H1 (cell line): ENCODE measurements at regions not wholly inside any gene's neighbourhood (a gene's known extent, or its start where the extent isn't known, plus 50 kb on each side); places are given as distances from the start of the nearest gene placed in this dataset.

Experiments used
- CTCF ChIA-PET: fragments of 300-600 bp; sonication (Branson Sonifier 250); formaldehyde crosslinking; loops from one replicate; lab custom pipeline; 2021; ENCODE audit not compliant: partially characterized antibody; lab: Charles Lee
- POLR2A ChIA-PET: fragments of 300-600 bp; sonication (Branson Sonifier 250); formaldehyde crosslinking; loops from one replicate; lab custom pipeline; 2021; ENCODE audit warnings: inconsistent platforms; ENCODE audit not compliant: partially characterized antibody; lab: Charles Lee
- DNase-seq, 2 experiments: peaks; one replicate each; pipeline versions ENCODE4 v3.0.0 to v3.0.0-alpha.2; 2010 to 2022; ENCODE audit warnings: low spot score in 2 of 2, low read depth in 1 of 2, mixed read lengths in 1 of 2
- FAIRE-seq: peaks from 2 replicates; lab custom pipeline; 2011; peaks lifted over from hg19 to GRCh38; lab: Jason Lieb, UNC
- H2AFZ ChIP-seq: 2 replicates; pipeline ENCODE4 v1.8.1; 2012; ENCODE audit warnings: low read length, inconsistent platforms
- H2AK5ac ChIP-seq: 2 replicates; pipeline ENCODE4 v1.6.1; 2013; ENCODE audit warnings: low read depth, low read length
- H2BK120ac ChIP-seq: replicated peaks from 2 replicates; pipeline ENCODE3; 2013; ENCODE audit warnings: low read depth, low read length, inconsistent platforms
- H2BK12ac ChIP-seq: 2 replicates; pipeline ENCODE4 v1.6.1; 2013; ENCODE audit warnings: low read depth, low read length
- H2BK15ac ChIP-seq: 2 replicates; pipeline ENCODE4 v1.6.1; 2013; ENCODE audit warnings: low read length
- H2BK20ac ChIP-seq: 2 replicates; pipeline ENCODE4 v1.6.1; 2013; ENCODE audit warnings: low read length
- H2BK5ac ChIP-seq: 2 replicates; pipeline ENCODE4 v1.6.1; 2013; ENCODE audit warnings: low read depth, low read length
- H3K14ac ChIP-seq: 2 replicates; pipeline ENCODE4 v1.6.1; 2013; ENCODE audit warnings: inconsistent platforms; ENCODE audit not compliant: insufficient read length
- H3K18ac ChIP-seq: 2 replicates; pipeline ENCODE4 v1.6.1; 2013; ENCODE audit warnings: low read length; ENCODE audit errors: extremely low read depth
- H3K23ac ChIP-seq: 2 replicates; pipeline ENCODE4 v1.6.1; 2013; ENCODE audit warnings: inconsistent platforms; ENCODE audit not compliant: insufficient read length
- H3K23me2 ChIP-seq: 2 replicates; pipeline ENCODE4 v1.6.1; 2013; ENCODE audit warnings: low read depth, low read length
- H3K27ac ChIP-seq: 2 replicates; pipeline ENCODE4 v1.6.1; 2011; ENCODE audit warnings: low read depth, low read length, inconsistent platforms
- H3K27me3 ChIP-seq, 4 experiments: replicated peaks in 1 of 4; 1 replicate in 1 of 4; 2 replicates in 3 of 4; pipeline versions ENCODE4 v1.6.1 to v1.8.1; 2011 to 2013; ENCODE audit warnings: low read length in 3 of 4, mild to moderate bottlenecking in 3 of 4, inconsistent platforms in 2 of 4, mixed read lengths in 2 of 4, moderate library complexity in 1 of 4; ENCODE audit not compliant: control insufficient read depth in 3 of 4, insufficient read depth in 3 of 4; ENCODE audit errors: extremely low read depth in 1 of 4
- H3K36me3 ChIP-seq, 4 experiments: 2 replicates each; pipeline versions ENCODE4 v1.6.1 to v1.8.1; 2011 to 2013; ENCODE audit warnings: mild to moderate bottlenecking in 4 of 4, low read length in 3 of 4, moderate library complexity in 2 of 4, control low read depth in 1 of 4, inconsistent platforms in 1 of 4; ENCODE audit not compliant: insufficient read depth in 4 of 4, control insufficient read depth in 2 of 4
- H3K4ac ChIP-seq: replicated peaks from 2 replicates; pipeline ENCODE3; 2013; ENCODE audit warnings: low read length, low read depth, mixed read lengths, inconsistent platforms; ENCODE audit not compliant: insufficient read length
- H3K4me1 ChIP-seq, 4 experiments: replicated peaks in 1 of 4; 1 replicate in 1 of 4; 2 replicates in 3 of 4; pipeline versions ENCODE4 v1.6.1 to v1.8.1; 2011 to 2013; ENCODE audit warnings: low read length in 3 of 4, inconsistent platforms in 2 of 4, mixed read lengths in 1 of 4; ENCODE audit not compliant: insufficient read depth in 4 of 4, control insufficient read depth in 3 of 4
- H3K4me2 ChIP-seq, 2 experiments: 2 replicates each; pipeline versions ENCODE4 v1.6.1 to v1.8.1; 2011 to 2013; ENCODE audit warnings: low read depth in 2 of 2, low read length in 2 of 2, control low read depth in 1 of 2, inconsistent platforms in 1 of 2, mild to moderate bottlenecking in 1 of 2; ENCODE audit not compliant: insufficient read depth in 1 of 2
- H3K4me3 ChIP-seq, 4 experiments: fragments of 200-600, 300-600 bp in 1 of 4; sonication (generic), shearing (Covaris generic), sonication (Bioruptor Twin) in 1 of 4; 2 replicates each; pipeline versions ENCODE4 v1.5.1 to v1.8.1; 2011 to 2016; ENCODE audit warnings: low read length in 4 of 4, low read depth in 3 of 4, control low read depth in 2 of 4, inconsistent platforms in 2 of 4, mild to moderate bottlenecking in 2 of 4, mixed read lengths in 1 of 4, moderate library complexity in 1 of 4; ENCODE audit not compliant: insufficient read depth in 2 of 4; ENCODE audit errors: extremely low read depth in 1 of 4
- H3K56ac ChIP-seq: replicated peaks from 2 replicates; pipeline ENCODE3; 2013; ENCODE audit warnings: low read depth, mild to moderate bottlenecking, mixed read lengths, low read length, inconsistent platforms; ENCODE audit not compliant: insufficient read length
- H3K79me1 ChIP-seq: 2 replicates; pipeline ENCODE4 v1.6.1; 2013; ENCODE audit warnings: low read depth, low read length, control low read depth
- H3K79me2 ChIP-seq, 2 experiments: 2 replicates each; pipeline versions ENCODE4 v1.6.1 to v1.8.1; 2012 to 2013; ENCODE audit warnings: low read length in 2 of 2, mild to moderate bottlenecking in 2 of 2, inconsistent platforms in 1 of 2; ENCODE audit not compliant: insufficient read depth in 2 of 2, control insufficient read depth in 1 of 2
- H3K9ac ChIP-seq, 4 experiments: replicated peaks in 1 of 4; 1 replicate in 1 of 4; 2 replicates in 3 of 4; pipeline versions ENCODE4 v1.6.1 to v1.8.1; 2011 to 2013; ENCODE audit warnings: low read depth in 3 of 4, low read length in 3 of 4, control low read depth in 2 of 4, mild to moderate bottlenecking in 2 of 4, moderate library complexity in 2 of 4, inconsistent platforms in 1 of 4; ENCODE audit errors: extremely low read depth in 1 of 4
- H3K9me3 ChIP-seq, 2 experiments: 2 replicates each; pipeline versions ENCODE4 v1.6.1 to v1.8.1; 2012 to 2013; ENCODE audit warnings: mild to moderate bottlenecking in 2 of 2, moderate library complexity in 2 of 2, control low read depth in 1 of 2, inconsistent platforms in 1 of 2, low read depth in 1 of 2, low read length in 1 of 2, mixed read lengths in 1 of 2; ENCODE audit not compliant: insufficient read depth in 2 of 2
- H4K20me1 ChIP-seq, 2 experiments: replicated peaks in 1 of 2; 2 replicates each; pipeline versions ENCODE3 to v1.8.1; 2011 to 2013; ENCODE audit warnings: inconsistent platforms in 2 of 2, low read length in 2 of 2, mild to moderate bottlenecking in 1 of 2; ENCODE audit not compliant: insufficient read depth in 2 of 2, control insufficient read depth in 1 of 2
- H4K5ac ChIP-seq: 2 replicates; pipeline ENCODE4 v1.6.1; 2013; ENCODE audit warnings: low read length, low read depth, mixed read lengths, inconsistent platforms; ENCODE audit not compliant: insufficient read length
- H4K8ac ChIP-seq: 2 replicates; pipeline ENCODE4 v1.8.0; 2013; ENCODE audit warnings: mild to moderate bottlenecking, moderate library complexity, low read length, inconsistent platforms; ENCODE audit not compliant: insufficient read depth; ENCODE audit errors: extremely low read depth
- H4K91ac ChIP-seq: replicated peaks from 2 replicates; pipeline ENCODE3; 2013; ENCODE audit warnings: low read length, mixed read lengths, inconsistent platforms; ENCODE audit not compliant: insufficient read length
- SP2 ChIP-seq: IDR thresholded peaks from 2 replicates; pipeline ENCODE4 v1.6.1; 2012; ENCODE audit warnings: mild to moderate bottlenecking, low read length, inconsistent platforms
- WGBS, 2 experiments: shearing (Covaris generic) in 1 of 2; methylation state at CpG; one replicate each; pipeline versions ENCODE4 v1.1.6 to v1.1.7; 2013 to 2015; ENCODE audit warnings: low lambda C conversion rate in 2 of 2, mixed read lengths in 2 of 2, inconsistent platforms in 1 of 2, low coverage in 1 of 2, missing lambda C conversion rate in 1 of 2; ENCODE audit not compliant: insufficient replicate concordance in 2 of 2, insufficient coverage in 1 of 2, insufficient read length in 1 of 2; ENCODE audit errors: extremely low coverage in 1 of 2, missing lambda C conversion rate in 1 of 2; 5-methylcytosine and 5-hydroxymethylcytosine counted together
- TF ChIP-seq, protein P1 (sequence below): IDR thresholded peaks from 2 replicates; pipeline ENCODE4 v1.6.1; 2012; ENCODE audit warnings: inconsistent platforms
- TF ChIP-seq, protein P2 (sequence below): IDR thresholded peaks from 2 replicates; pipeline ENCODE4 v1.6.1; 2011; ENCODE audit warnings: low read length, improper control_type of control experiment
- TF ChIP-seq, protein P3 (sequence below): IDR thresholded peaks from 2 replicates; pipeline ENCODE4 v1.6.1; 2011; ENCODE audit warnings: low read depth, mild to moderate bottlenecking, low read length; ENCODE audit not compliant: insufficient read depth

DNA sequence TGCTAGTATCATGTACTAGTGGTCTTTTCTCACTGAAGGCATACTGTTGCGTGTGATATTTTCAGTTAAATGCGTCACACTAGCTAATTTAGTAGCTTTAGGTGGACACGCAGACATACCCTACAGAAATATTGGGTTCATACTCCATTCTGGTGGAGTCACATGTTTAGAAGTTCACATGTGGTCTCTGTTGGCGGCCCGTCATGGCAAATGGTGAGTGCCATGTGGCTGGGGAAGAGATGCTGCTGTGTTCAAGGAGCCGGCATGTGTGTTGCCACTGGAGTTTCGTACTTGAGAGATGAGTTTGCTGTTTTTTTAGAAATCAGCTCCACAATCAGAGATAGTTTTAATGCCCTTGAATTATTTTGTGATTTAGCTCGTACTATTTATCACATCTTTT, 454.6 kb downstream of the PCNX1 start:
- Histone ChIP-seq H3K4me1 (peaks cover 0 to 6% (median 3%) of the 10 kb centered on the region in 4 experiments; a peak in 5 of 7 replicates), H3K4ac (no peak overlapping the region), H2BK15ac (no peak overlapping the region), H3K27ac (no peak overlapping the region), H3K9ac (no peak overlapping the region), H3K27me3 (no peaks in the 10 kb centered on the region), H3K23me2 (no peaks in the 10 kb centered on the region), H3K14ac (no peak overlapping the region), H3K18ac (no peak overlapping the region), H4K5ac (no peak overlapping the region), H2BK5ac (no peak overlapping the region), H3K4me3 (no peak overlapping the region), H3K9me3 (no peaks in the 10 kb centered on the region), H3K79me1 (peaks cover 4% of the 10 kb centered on the region), H2AFZ (no peak overlapping the region), H4K20me1 (no peaks in the 10 kb centered on the region), H3K4me2 (no peak overlapping the region), H3K79me2 (peaks cover 0 to 95% of the 10 kb centered on the region in 2 experiments), H2AK5ac (no peak overlapping the region), H3K56ac (no peak overlapping the region), H4K91ac (no peak overlapping the region), H2BK12ac (no peak overlapping the region), H4K8ac (no peak overlapping the region), H2BK20ac (no peak overlapping the region), H3K36me3 (no peaks in the 10 kb centered on the region), H2BK120ac (no peak overlapping the region), H3K23ac (no peak overlapping the region)
- CTCF ChIA-PET, result interaction anchor here (0.9 to 1.1 kb wide), 2 partner anchors 11 to 40 kb away, joined by 3 to 5 read pairs; no protein-coding TSS in a partner anchor
- DNase-seq (no peak), FAIRE-seq (no peak)
- 84% methylated on average over 8 of the region's 8 CpGs; no CpG with 5 or more reads in 1 of the 2 experiments for WGBS, 2 experiments
- POLR2A ChIA-PET, result interaction anchor here (1.1 kb wide), 1 partner anchor 40 kb away, joined by 6 read pairs; no protein-coding TSS in a partner anchor
- TF ChIP-seq, protein P1, sequence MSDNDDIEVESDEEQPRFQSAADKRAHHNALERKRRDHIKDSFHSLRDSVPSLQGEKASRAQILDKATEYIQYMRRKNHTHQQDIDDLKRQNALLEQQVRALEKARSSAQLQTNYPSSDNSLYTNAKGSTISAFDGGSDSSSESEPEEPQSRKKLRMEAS, result 0 out of 2 replicates have a peak, but pooled peaks have one; percentile 17
- TF ChIP-seq, protein P2, sequence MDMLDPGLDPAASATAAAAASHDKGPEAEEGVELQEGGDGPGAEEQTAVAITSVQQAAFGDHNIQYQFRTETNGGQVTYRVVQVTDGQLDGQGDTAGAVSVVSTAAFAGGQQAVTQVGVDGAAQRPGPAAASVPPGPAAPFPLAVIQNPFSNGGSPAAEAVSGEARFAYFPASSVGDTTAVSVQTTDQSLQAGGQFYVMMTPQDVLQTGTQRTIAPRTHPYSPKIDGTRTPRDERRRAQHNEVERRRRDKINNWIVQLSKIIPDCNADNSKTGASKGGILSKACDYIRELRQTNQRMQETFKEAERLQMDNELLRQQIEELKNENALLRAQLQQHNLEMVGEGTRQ, result no peak
- TF ChIP-seq SP2, result no peak
- TF ChIP-seq, protein P3, sequence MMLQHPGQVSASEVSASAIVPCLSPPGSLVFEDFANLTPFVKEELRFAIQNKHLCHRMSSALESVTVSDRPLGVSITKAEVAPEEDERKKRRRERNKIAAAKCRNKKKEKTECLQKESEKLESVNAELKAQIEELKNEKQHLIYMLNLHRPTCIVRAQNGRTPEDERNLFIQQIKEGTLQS, result no peak
